HG02588 (cell line): ENCODE measurements at regions not wholly inside any gene's neighbourhood (a gene's known extent, or its start where the extent isn't known, plus 50 kb on each side); places are given as distances from the start of the nearest gene placed in this dataset.

Experiments
- ATAC-seq: cut with Tn5 transposase; IDR thresholded peaks from one replicate; pipeline ENCODE4 v1.9.1; 2021; ENCODE audit warnings: mild to moderate bottlenecking, moderate library complexity; ENCODE audit not compliant: unreplicated experiment

GRCh38 chr14:38526826-38527501 lies 271.1 kb upstream of the CLEC14A start:
- ATAC-seq, result no peak

DNA sequence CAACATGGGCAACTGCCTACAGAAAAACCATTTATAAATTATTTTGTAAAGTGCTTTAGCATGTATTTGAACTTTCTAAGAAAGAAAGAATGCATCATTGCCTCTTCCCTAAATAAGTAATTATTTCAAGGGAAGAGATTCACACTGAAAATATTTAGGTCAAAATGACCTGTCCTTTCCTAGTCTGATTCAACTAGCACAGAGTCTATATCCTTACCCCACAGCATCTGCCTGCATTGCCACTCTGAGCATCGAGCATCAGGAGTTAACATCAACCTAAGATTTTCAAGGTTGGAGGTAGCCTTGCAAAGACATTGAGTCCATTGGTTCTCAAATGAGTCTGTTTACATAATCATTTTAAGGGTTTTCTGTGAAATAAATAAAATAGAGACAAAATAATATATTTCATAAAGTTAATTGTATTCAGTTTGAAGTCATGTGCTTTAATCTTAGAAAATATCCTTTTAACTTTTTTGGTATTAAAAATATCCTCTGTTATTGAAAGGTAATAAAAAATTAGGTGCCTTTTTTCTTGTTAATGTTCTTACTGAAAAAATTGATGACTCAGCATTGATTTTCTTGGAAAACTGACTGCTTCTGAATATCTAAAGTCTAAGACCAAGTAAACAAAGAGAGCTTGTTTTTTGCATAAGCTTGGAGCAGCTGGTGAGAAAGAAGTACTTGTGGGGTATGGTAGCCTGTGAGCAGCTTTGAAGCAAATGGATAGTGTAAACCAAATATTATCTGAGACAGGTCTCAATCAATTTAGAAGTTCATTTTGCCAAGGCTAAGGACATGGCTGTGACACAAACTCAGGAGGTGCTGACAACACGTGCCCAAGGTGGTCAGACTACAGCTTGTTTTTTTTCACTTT lies 269.0 kb upstream of the CLEC14A start:
- ATAC-seq, result no peak

DNA sequence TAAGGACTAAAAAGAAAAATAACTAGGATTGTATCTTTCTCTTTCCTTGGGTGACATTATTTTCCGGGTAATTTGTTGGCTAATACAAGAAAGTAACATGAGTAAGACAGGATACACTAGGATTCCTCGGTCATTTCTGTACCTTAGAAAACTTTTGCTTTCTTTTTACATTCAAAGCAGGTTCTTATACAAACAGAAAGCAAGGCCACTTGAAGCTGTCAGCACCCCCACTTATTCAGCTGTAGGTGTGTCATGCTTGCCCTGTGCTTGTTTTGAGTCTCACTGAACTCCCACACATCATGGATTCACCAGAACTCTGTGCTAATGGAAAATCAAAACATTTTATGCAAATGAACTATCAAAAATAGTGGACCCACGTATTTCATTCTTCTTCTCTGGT lies 266.8 kb upstream of the CLEC14A start:
- ATAC-seq, result no peak

GRCh38 chr14:38521591-38521990 lies 265.7 kb upstream of the CLEC14A start:
- no peak for ATAC-seq

DNA sequence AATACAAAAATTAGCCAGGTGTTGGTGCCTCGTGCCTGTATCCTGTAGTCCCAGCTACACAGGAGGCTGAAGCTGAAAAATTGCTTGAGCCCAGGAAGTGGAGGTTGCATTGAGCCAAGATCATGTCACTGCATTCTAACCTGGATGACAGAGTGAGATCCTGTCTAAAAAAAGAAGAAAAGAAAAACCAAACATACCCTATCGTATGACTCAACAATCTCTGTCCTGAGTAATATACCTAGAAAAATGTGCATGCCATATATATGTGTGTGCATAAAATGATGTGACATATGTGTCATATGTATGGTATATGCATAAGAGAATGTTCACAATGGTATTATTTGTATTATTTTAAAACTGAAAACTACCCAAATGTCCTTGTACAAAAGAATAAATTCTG lies 261.5 kb upstream of the CLEC14A start:
- no peak for ATAC-seq

DNA sequence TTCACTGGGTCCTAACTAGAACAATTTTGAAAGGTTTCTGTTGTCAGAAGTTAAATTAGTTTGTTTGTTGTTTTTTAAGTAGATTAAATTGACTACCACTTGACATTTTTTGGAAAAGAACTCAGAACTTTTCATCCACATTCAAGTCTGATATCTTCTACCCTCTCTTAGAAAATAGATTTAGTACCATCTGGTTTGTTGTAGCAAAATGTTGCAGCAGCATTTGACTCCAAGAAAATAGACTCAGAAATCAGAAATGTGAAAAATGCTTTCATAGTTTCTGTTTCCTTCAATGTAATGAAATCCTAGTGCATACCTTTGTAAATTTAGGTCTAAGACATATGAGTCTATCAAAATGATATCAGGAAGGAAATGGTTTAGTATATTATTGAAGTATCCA lies 256.3 kb upstream of the CLEC14A start:
- no peak for ATAC-seq

- no peak for ATAC-seq
Measured at GRCh38 chr14:38507299-38507698, 251.4 kb upstream of the CLEC14A start.

GRCh38 chr14:38505973-38506249 lies 250.0 kb upstream of the CLEC14A start:
- ATAC-seq, result no peak

DNA sequence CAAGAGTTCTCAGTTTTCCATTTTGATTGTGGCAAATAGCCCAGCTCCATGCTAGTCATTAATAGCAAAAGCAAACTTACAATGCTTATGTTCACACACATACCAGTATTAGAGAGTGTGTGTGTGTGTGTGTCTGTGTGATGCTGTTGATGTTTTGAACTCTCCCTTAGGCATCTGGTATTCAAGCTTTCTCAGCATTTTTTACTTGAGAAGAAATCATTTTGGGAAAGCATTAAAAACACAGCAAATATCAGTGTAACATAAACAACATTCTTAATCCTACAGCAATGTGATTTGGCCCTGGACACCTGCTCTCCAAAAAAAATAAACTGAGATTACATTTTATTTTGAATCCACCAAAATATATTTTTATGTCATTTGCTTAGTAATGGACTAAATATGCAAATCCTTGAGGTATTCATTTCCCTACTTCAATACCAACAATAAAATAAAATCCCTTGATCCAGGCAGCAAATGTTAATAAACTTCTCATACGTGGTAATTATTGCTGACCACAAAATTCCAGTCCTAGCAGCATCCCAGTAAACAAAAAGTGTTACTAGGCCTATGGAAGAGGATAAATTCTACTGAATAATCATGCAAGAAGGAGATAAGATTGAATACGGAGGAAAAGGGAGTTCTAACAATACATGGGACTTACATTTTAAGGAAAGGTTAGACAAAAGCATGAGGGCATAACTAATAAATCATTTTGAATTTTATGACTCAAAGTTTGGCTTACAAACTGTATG lies 249.5 kb upstream of the CLEC14A start:
- no peak for ATAC-seq

- ATAC-seq, result no peak
Measured at GRCh38 chr14:38504175-38504574, 248.3 kb upstream of the CLEC14A start.

GRCh38 chr14:38502239-38502638 lies 246.3 kb upstream of the CLEC14A start:
- no peak for ATAC-seq

DNA sequence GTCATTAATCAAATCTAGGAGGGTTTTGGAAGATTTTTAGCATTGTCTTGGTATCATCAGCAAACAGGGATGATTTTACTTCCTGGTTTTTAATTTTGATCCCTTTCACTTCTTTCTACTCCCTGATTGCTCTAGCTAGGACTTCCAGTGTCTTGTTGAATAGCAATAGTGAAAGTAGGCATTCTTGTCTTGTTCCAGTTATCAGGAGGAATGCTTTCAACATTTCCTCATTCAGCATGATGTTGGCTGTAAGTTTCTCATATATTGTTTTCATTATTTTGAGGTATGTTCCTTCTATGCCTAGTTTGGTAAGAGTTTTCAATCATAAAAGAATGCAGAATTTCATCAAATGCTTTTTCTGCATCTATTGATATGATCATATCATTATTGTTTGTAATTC lies 244.2 kb upstream of the CLEC14A start:
- no peak for ATAC-seq

DNA sequence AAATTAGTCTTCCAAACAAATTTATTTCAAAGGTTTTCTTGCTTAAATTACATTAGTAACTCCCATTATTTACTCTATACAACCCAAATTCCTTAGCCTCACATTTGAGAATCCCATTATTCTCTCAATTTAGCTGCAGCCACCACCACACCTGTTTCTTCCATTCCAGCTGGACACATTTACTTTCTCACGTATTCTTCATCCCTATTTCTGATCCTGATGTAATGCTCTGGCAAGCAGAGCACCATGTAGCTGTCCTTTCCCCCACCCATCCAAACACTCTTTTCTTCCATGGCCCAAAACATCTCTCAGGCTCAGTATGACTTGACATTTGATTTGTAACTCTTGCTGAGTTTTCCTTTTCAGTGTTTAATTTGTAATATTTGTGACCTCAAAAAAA lies 240.2 kb upstream of the CLEC14A start:
- no peak for ATAC-seq

DNA sequence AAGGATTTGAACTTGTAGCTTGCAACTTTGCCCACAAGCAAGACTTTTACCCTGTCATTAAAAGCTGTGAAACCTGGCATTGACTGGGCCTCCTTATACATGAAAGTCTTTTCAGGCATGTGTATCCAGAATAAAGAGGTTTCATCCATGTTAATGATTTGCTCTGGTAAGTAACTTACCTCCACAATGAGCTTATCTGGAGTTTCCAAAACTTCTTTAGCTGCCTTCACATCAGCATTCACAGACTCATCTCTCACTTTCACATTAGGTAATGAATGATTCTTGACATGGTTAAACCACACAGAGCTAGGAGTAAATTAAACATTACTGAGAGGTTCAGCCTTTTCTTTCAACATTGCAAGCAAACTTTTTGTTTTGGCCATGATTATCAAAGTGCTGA lies 234.4 kb upstream of the CLEC14A start:
- ATAC-seq, result peak; percentile 82

DNA sequence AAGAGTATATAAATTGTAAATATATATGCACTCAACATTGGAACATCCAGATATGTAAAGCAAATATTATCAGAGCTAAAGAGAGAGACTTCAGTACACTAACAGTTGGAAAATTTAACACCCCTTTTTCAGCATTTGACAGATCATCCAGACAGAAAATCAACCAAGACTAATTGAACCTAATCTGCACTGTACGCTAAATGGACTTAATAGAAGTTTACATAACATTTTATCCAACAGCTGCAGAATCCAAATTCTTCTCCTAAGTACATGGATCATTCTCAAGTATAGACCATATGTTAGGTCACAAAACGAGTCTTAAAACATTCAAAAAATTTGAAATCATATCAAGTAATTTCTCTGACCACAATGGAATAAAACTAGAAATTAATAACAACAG lies 229.1 kb upstream of the CLEC14A start:
- ATAC-seq, result no peak

GRCh38 chr14:38481952-38482678 lies 226.2 kb upstream of the CLEC14A start:
- ATAC-seq, result no peak

DNA sequence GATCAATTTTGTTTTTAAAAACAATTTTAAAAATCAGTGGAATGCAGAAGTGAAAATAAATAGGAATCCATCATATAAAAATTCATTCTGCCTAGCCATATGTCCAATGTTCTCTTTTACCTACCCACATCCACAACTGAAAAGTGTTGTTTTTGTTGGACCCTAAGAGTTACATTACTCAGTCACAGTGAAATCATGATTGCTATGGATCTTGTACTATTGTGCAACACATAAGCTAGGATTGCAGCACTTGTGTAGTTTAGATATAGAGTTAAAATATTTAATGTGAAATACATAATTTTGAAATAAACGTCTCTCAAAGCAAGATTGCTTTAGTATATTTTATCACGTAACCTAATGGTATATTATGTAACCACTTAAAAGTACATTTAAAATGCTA lies 213.3 kb upstream of the CLEC14A start:
- ATAC-seq, result no peak

DNA sequence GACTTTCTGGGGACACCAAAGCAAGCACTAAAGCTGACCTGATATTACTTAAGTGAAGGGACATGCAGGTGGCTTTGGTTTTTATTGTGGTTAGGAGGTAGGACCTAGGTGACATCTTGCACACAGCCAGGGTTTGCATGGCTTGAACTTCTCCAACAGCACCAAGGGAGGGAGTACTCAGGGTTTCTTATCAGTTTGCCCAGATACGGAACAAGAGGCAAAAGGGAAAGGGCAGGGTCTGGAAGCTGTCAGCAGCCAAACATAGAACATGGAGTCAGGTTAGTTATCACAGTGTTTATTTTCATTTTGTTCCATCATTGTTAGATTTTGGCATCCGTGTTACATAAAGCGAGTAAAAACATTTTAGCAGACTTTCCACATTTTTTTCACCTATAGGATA lies 186.3 kb upstream of the CLEC14A start:
- no peak for ATAC-seq

DNA sequence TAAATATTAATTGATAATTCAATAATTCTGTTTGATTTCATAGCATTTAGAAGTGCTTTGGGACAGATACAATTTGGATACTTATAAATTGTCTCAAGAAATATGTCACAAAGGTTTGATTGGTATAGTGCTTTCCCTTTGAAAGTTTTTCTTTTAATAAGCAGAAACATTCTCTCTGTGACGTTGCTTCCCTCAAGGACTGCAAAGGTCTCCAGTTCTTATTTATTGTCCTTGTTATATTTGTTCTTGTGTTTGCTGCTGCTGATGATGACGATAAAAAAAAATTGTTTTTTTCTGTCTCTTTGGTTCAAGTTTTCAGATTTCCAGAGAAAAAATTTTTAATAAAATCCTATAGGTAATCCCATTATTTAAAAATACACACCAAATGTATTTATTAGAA lies 176.3 kb upstream of the CLEC14A start:
- ATAC-seq, result no peak

DNA sequence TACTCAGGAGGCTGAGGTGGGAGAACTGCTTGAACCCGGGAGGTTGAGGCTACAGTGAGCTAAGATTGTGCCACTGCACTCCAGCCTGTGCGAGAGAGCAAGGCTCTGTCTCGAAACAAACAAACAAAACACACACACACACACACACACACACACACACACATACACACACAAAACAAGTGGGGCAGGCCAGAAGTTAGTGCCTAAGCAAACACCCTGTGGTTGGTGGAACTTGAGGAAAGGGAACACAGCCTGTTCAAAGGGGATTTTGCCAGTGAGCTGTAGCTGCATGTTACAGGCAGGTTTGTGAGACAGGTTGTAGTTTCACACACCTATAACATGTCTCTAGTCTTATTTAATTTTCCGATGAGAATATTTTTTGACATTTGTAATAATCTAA lies 175.3 kb upstream of the CLEC14A start:
- ATAC-seq, result no peak

DNA sequence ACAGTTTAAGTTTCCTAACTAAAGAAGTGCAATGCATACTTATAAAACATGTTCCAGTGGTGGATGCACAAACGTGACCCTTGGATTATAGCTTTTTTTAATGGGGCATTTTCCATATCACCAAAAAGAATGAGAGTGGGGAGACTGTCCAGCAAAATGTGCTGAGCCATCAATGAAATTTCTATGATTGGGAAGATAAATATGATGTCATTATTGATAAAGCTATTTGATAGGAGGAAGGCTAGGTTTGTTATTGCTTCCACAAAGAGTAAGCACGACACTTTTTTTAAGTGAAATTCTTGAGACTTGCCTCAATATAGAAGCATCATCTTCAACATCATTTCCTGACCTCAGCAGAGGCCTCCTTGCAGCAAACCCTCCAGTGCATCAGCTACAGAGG lies 174.6 kb upstream of the CLEC14A start:
- no peak for ATAC-seq
